ENCODE measurements at regions not wholly inside any gene's neighbourhood (a gene's known extent, or its start where the extent isn't known, plus 50 kb on each side); places are given as distances from the start of the nearest gene placed in this dataset.

DNA sequence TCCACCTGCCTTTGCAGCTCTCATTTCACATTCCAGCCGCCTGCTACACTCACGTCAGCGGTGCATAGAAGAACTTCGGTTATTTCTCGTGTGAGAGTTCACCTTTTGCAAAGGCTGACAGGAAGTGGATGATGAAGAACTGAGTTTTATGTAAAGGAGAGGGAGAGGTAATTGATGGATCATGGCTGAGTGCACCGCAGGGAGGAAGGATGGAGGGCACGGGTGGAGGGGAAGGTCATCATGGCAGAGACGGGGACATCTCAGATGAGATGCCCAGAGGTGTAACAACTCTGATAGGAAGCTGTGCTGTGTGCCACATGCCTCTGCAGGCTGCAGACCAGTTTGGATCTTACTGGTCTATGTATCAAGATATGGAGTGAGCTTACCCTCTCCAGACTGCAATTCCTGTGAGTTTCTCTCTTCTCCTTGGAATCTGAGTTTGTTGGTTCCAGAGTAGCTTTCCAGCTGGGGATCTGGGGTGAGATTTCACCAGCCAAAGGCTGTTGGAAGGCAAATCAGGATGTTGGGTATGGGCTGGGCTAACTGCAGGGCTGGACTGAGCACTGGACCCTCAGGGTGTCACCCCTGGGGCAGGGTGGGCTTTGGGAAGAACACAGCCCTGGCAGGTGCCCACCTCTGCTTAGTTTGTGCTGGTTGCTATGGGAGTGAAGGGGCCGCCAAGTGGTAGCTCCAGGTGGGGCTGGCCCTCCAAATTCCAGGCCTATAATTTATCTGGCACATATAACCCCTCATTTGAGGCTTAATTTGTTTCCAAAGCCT, 777.0 kb downstream of the KCNJ18 start:
- DNase-seq (ENCODE audit: low read depth, low spot score) (no peak), ATAC-seq (no peak)
- CTCF ChIA-PET: no interaction called here
- no TSS peak for BruUV-seq (replicated peaks)
- no peak overlapping the region for H3K27ac ChIP-seq (ENCODE audit: low read length)
- H3K4me1 ChIP-seq (ENCODE audit: control insufficient read depth, insufficient read depth, low read length): no peaks in the 10 kb centered on the region
- no peaks in the 10 kb centered on the region for H3K36me3 ChIP-seq (ENCODE audit: control insufficient read depth, insufficient read depth, low read length)
- POLR2A ChIA-PET: no interaction called here
- in situ Hi-C loops (cut with HindIII; ENCODE audit: low pct_unique_long_range_greater_than_20kb, low sequenced_read_pairs): no loop called here
- H3K9me3 ChIP-seq (ENCODE audit: control insufficient read depth, insufficient read depth, low read depth, low read length): no peaks in the 10 kb centered on the region
- TF ChIP-seq, protein P1, sequence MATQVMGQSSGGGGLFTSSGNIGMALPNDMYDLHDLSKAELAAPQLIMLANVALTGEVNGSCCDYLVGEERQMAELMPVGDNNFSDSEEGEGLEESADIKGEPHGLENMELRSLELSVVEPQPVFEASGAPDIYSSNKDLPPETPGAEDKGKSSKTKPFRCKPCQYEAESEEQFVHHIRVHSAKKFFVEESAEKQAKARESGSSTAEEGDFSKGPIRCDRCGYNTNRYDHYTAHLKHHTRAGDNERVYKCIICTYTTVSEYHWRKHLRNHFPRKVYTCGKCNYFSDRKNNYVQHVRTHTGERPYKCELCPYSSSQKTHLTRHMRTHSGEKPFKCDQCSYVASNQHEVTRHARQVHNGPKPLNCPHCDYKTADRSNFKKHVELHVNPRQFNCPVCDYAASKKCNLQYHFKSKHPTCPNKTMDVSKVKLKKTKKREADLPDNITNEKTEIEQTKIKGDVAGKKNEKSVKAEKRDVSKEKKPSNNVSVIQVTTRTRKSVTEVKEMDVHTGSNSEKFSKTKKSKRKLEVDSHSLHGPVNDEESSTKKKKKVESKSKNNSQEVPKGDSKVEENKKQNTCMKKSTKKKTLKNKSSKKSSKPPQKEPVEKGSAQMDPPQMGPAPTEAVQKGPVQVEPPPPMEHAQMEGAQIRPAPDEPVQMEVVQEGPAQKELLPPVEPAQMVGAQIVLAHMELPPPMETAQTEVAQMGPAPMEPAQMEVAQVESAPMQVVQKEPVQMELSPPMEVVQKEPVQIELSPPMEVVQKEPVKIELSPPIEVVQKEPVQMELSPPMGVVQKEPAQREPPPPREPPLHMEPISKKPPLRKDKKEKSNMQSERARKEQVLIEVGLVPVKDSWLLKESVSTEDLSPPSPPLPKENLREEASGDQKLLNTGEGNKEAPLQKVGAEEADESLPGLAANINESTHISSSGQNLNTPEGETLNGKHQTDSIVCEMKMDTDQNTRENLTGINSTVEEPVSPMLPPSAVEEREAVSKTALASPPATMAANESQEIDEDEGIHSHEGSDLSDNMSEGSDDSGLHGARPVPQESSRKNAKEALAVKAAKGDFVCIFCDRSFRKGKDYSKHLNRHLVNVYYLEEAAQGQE (IDR thresholded peaks at IDR 0.05; ENCODE audit: insufficient read depth in 1 of 2, low read depth in 2 of 2, low read length in 1 of 2): no peak
- TF ChIP-seq, protein P2, sequence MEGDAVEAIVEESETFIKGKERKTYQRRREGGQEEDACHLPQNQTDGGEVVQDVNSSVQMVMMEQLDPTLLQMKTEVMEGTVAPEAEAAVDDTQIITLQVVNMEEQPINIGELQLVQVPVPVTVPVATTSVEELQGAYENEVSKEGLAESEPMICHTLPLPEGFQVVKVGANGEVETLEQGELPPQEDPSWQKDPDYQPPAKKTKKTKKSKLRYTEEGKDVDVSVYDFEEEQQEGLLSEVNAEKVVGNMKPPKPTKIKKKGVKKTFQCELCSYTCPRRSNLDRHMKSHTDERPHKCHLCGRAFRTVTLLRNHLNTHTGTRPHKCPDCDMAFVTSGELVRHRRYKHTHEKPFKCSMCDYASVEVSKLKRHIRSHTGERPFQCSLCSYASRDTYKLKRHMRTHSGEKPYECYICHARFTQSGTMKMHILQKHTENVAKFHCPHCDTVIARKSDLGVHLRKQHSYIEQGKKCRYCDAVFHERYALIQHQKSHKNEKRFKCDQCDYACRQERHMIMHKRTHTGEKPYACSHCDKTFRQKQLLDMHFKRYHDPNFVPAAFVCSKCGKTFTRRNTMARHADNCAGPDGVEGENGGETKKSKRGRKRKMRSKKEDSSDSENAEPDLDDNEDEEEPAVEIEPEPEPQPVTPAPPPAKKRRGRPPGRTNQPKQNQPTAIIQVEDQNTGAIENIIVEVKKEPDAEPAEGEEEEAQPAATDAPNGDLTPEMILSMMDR (IDR thresholded peaks at IDR 0.05): no peak
- no peak for TF ChIP-seq TCF7L2 (IDR thresholded peaks at IDR 0.05; ENCODE audit: low read depth, low read length)
- TF ChIP-seq POLR2AphosphoS5 (IDR thresholded peaks at IDR 0.05; ENCODE audit: low read depth, low read length): no peak
- TF ChIP-seq SIN3A (IDR thresholded peaks at IDR 0.05; ENCODE audit: borderline replicate concordance, insufficient read depth, low read depth, low read length): no peak
- intact Hi-C loops (cut with micrococcal nuclease; ENCODE audit: unreplicated experiment): no loop called here
- no peaks in the 10 kb centered on the region for H3K27me3 ChIP-seq (ENCODE audit: control insufficient read depth, insufficient read depth, low read length)
- no peak overlapping the region for H3K4me3 ChIP-seq (ENCODE audit: low read depth in 2 of 2, low read length in 2 of 2)

DNA sequence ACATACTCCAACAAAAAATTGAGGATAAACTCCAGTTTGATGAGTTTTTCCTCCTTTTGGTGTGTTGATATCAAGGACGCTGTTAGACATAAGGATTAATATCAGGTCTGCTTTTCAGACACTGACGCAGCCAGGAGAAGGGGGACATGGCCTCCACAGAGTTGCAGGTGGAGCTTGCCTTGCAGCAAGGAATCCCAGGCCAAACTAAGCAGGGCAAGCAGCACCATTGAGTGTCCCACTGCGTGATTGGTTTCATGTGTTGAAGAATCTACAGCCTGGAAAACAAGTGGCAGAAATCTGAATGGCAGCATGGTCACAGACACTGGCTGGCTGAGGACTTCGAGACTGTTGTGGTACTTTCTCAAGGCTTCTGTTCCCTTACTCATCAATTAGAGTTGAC, 777.6 kb downstream of the KCNJ18 start:
- no peak for DNase-seq (ENCODE audit: low read depth, low spot score)
- TF ChIP-seq, protein P2 (IDR thresholded peaks at IDR 0.05): no peak
- TF ChIP-seq SIN3A (IDR thresholded peaks at IDR 0.05; ENCODE audit: borderline replicate concordance, insufficient read depth, low read depth, low read length) (no peak), POLR2AphosphoS5 (IDR thresholded peaks at IDR 0.05; ENCODE audit: low read depth, low read length) (no peak), TCF7L2 (IDR thresholded peaks at IDR 0.05; ENCODE audit: low read depth, low read length) (no peak)
- TF ChIP-seq, protein P1 (IDR thresholded peaks at IDR 0.05; ENCODE audit: insufficient read depth in 1 of 2, low read depth in 2 of 2, low read length in 1 of 2): no peak
- no peaks in the 10 kb centered on the region for H3K4me1 ChIP-seq (ENCODE audit: control insufficient read depth, insufficient read depth, low read length)
- no TSS peak for BruUV-seq (replicated peaks)
- CTCF ChIA-PET: no interaction called here
- POLR2A ChIA-PET: no interaction called here
- no peak for ATAC-seq
- H3K36me3 ChIP-seq (ENCODE audit: control insufficient read depth, insufficient read depth, low read length): no peaks in the 10 kb centered on the region
- H3K4me3 ChIP-seq (ENCODE audit: low read depth in 2 of 2, low read length in 2 of 2): no peak overlapping the region
- no peak overlapping the region for H3K27ac ChIP-seq (ENCODE audit: low read length)
- in situ Hi-C loops (cut with HindIII; ENCODE audit: low pct_unique_long_range_greater_than_20kb, low sequenced_read_pairs): no loop called here
- no peaks in the 10 kb centered on the region for H3K9me3 ChIP-seq (ENCODE audit: control insufficient read depth, insufficient read depth, low read depth, low read length)
- intact Hi-C loops (cut with micrococcal nuclease; ENCODE audit: unreplicated experiment): no loop called here
- no peaks in the 10 kb centered on the region for H3K27me3 ChIP-seq (ENCODE audit: control insufficient read depth, insufficient read depth, low read length)

All from Panc1 (cell line).